ENCODE measurements at regions not wholly inside any gene's neighbourhood (a gene's known extent, or its start where the extent isn't known, plus 50 kb on each side); places are given as distances from the start of the nearest gene placed in this dataset.

DNA sequence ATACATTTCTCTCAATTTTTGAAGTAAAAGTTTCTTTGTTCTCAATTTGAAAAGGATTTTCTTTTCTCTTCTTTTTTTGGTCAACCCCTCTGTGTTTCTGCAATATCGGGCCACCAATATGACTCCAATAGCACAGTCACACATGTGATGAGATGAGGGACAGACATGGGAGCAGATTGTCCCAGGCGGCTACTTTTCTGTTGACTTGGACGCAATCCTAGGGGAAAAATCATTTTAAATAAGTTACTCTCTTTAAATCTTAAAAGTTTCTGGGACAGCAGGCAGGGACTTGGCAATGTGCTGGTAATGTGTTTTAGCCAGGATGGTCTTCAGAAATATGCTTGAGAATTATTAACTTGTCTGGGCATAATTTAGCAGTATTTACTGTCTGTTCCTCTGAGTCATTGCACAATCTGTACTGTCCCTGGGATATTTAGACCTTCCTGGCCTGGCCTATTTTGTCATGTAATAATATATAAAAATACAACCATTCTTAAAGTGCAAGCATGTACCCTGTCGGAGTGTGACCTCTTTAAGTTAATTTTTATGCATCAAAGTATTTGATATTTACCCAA lies 388.5 kb upstream of the FANCL start:
- no peak overlapping the region for H3K4me2 ChIP-seq (replicated peaks; ENCODE audit: low read depth, low read length, poor library complexity, severe bottlenecking)
- CTCF ChIA-PET: no interaction called here
- no CpG with 5 or more reads among the region's 4 CpGs for WGBS (ENCODE audit: insufficient coverage)
- ATAC-seq (ENCODE audit: low read depth): no peak
- no peaks in the 10 kb centered on the region for H3K27me3 ChIP-seq (replicated peaks in 1 of 4; ENCODE audit: control extremely low read depth in 1 of 4, control insufficient read depth in 3 of 4, insufficient read depth in 4 of 4, low read length in 3 of 4)
- Mint-ChIP-seq H3K4me1 (no peaks in the 10 kb centered on the region), H3K27me3 (peaks cover 3% of the 10 kb centered on the region), H3K4me3 (no peak overlapping the region), H3K9me3 (ENCODE audit: insufficient read depth) (no peaks in the 10 kb centered on the region), H3K27ac (no peak overlapping the region)
- no peaks in the 10 kb centered on the region for H4K20me1 ChIP-seq (ENCODE audit: control insufficient read depth, insufficient read depth, low read length, poor library complexity, severe bottlenecking)
- H2AFZ ChIP-seq (ENCODE audit: insufficient read depth, low read depth, low read length, poor library complexity, severe bottlenecking): no peak overlapping the region
- TF ChIP-seq EZH2 (IDR thresholded peaks at IDR 0.05; ENCODE audit: borderline replicate concordance, insufficient read depth, low read depth, low read length, poor library complexity, severe bottlenecking): no peak
- POLR2A ChIA-PET: no interaction called here
- no peak overlapping the region for H3K9ac ChIP-seq (ENCODE audit: low read length)
- no peak overlapping the region for H3K4me3 ChIP-seq (ENCODE audit: control extremely low read depth in 1 of 5, extremely low read depth in 1 of 5, insufficient read depth in 1 of 5, low read depth in 2 of 5, low read length in 4 of 5)
- intact Hi-C loops (cut with micrococcal nuclease): no loop called here
- no peaks in the 10 kb centered on the region for H3K79me2 ChIP-seq (ENCODE audit: control insufficient read depth, insufficient read depth, low read length)
- no peaks in the 10 kb centered on the region for H3K9me3 ChIP-seq (ENCODE audit: control extremely low read depth in 1 of 3, control insufficient read depth in 2 of 3, insufficient read depth in 1 of 3, low read length in 2 of 3)
- DNase-seq: no peak
- no peak overlapping the region for H3K27ac ChIP-seq (ENCODE audit: low read length in 2 of 2)
- H3K36me3 ChIP-seq (replicated peaks in 1 of 2; ENCODE audit: control extremely low read depth in 1 of 2, control insufficient read depth in 1 of 2, extremely low read depth in 1 of 2, insufficient read depth in 2 of 2, low read length in 1 of 2): no peaks in the 10 kb centered on the region
- no peaks in the 10 kb centered on the region for H3K4me1 ChIP-seq (ENCODE audit: control insufficient read depth in 2 of 2, insufficient read depth in 2 of 2, low read length in 2 of 2)

- intact Hi-C loops (cut with micrococcal nuclease): no loop called here
- Mint-ChIP-seq H3K4me3 (no peak overlapping the region), H3K4me1 (no peaks in the 10 kb centered on the region), H3K27me3 (peaks cover 8% of the 10 kb centered on the region), H3K9me3 (ENCODE audit: insufficient read depth) (no peaks in the 10 kb centered on the region), H3K27ac (no peak overlapping the region)
- ATAC-seq (ENCODE audit: low read depth) (no peak), DNase-seq (no peak)
- H3K27ac ChIP-seq (ENCODE audit: low read length in 2 of 2): no peak overlapping the region
- H3K4me3 ChIP-seq (ENCODE audit: control extremely low read depth in 1 of 5, extremely low read depth in 1 of 5, insufficient read depth in 1 of 5, low read depth in 2 of 5, low read length in 4 of 5): no peak overlapping the region
- H4K20me1 ChIP-seq (ENCODE audit: control insufficient read depth, insufficient read depth, low read length, poor library complexity, severe bottlenecking): no peaks in the 10 kb centered on the region
- ChIA-PET POLR2A (no interaction called here), CTCF (no interaction called here)
- H3K27me3 ChIP-seq (replicated peaks in 1 of 4; ENCODE audit: control extremely low read depth in 1 of 4, control insufficient read depth in 3 of 4, insufficient read depth in 4 of 4, low read length in 3 of 4): no peaks in the 10 kb centered on the region
- no peaks in the 10 kb centered on the region for H3K9me3 ChIP-seq (ENCODE audit: control extremely low read depth in 1 of 3, control insufficient read depth in 2 of 3, insufficient read depth in 1 of 3, low read length in 2 of 3)
- no peaks in the 10 kb centered on the region for H3K36me3 ChIP-seq (replicated peaks in 1 of 2; ENCODE audit: control extremely low read depth in 1 of 2, control insufficient read depth in 1 of 2, extremely low read depth in 1 of 2, insufficient read depth in 2 of 2, low read length in 1 of 2)
- no peak overlapping the region for H3K9ac ChIP-seq (ENCODE audit: low read length)
- WGBS (ENCODE audit: insufficient coverage): no CpG with 5 or more reads among the region's 1 CpG
- no peak for TF ChIP-seq EZH2 (IDR thresholded peaks at IDR 0.05; ENCODE audit: borderline replicate concordance, insufficient read depth, low read depth, low read length, poor library complexity, severe bottlenecking)
- TF ChIP-seq, protein P1, sequence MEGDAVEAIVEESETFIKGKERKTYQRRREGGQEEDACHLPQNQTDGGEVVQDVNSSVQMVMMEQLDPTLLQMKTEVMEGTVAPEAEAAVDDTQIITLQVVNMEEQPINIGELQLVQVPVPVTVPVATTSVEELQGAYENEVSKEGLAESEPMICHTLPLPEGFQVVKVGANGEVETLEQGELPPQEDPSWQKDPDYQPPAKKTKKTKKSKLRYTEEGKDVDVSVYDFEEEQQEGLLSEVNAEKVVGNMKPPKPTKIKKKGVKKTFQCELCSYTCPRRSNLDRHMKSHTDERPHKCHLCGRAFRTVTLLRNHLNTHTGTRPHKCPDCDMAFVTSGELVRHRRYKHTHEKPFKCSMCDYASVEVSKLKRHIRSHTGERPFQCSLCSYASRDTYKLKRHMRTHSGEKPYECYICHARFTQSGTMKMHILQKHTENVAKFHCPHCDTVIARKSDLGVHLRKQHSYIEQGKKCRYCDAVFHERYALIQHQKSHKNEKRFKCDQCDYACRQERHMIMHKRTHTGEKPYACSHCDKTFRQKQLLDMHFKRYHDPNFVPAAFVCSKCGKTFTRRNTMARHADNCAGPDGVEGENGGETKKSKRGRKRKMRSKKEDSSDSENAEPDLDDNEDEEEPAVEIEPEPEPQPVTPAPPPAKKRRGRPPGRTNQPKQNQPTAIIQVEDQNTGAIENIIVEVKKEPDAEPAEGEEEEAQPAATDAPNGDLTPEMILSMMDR (IDR thresholded peaks at IDR 0.05): no peak
- no peak overlapping the region for H3K4me2 ChIP-seq (replicated peaks; ENCODE audit: low read depth, low read length, poor library complexity, severe bottlenecking)
- H3K79me2 ChIP-seq (ENCODE audit: control insufficient read depth, insufficient read depth, low read length): no peaks in the 10 kb centered on the region
- no peaks in the 10 kb centered on the region for H3K4me1 ChIP-seq (ENCODE audit: control insufficient read depth in 2 of 2, insufficient read depth in 2 of 2, low read length in 2 of 2)
- H2AFZ ChIP-seq (ENCODE audit: insufficient read depth, low read depth, low read length, poor library complexity, severe bottlenecking): no peak overlapping the region
Measured at GRCh38 chr2:58620896-58621295, 379.8 kb upstream of the FANCL start.
